HAP-1 (cell line): ENCODE measurements at regions not wholly inside any gene's neighbourhood (a gene's known extent, or its start where the extent isn't known, plus 50 kb on each side); places are given as distances from the start of the nearest gene placed in this dataset.

ENCODE experiments used
- DNase-seq, 2 experiments: peaks; one replicate each; pipeline ENCODE4 v3.0.0-alpha.2; 2016 to 2020; ENCODE audit warnings: low spot score in 2 of 2
- H3K27me3 ChIP-seq: fragments of 250-450 bp; sonication (Bioruptor Pico); 2 replicates; pipeline ENCODE4 v1.5.1; 2020; ENCODE audit warnings: low read depth, mild to moderate bottlenecking, moderate library complexity
- H3K36me3 ChIP-seq: fragments of 250-450 bp; sonication (Bioruptor Pico); replicated peaks from 2 replicates; pipeline ENCODE4 v1.5.1; 2020; ENCODE audit warnings: mild to moderate bottlenecking
- H3K4me1 ChIP-seq: fragments of 250-450 bp; sonication (Bioruptor Pico); 2 replicates; pipeline ENCODE4 v1.5.1; 2020; ENCODE audit warnings: mild to moderate bottlenecking
- H3K4me3 ChIP-seq: fragments of 250-450 bp; sonication (Bioruptor Pico); 2 replicates; pipeline ENCODE4 v1.5.1; 2020; ENCODE audit warnings: mild to moderate bottlenecking, moderate library complexity
- H3K9me3 ChIP-seq: fragments of 250-450 bp; sonication (Bioruptor Pico); 2 replicates; pipeline ENCODE4 v1.5.1; 2020; ENCODE audit warnings: mild to moderate bottlenecking, moderate library complexity
- in situ Hi-C: fragments of 300-500 bp; cut with MboI; formaldehyde crosslinking; loops from 3 replicates; pipeline ENCODE4 v1.14.3; 2020; ENCODE audit warnings: low sequenced_read_pairs, inconsistent platforms, mixed read lengths

GRCh38 chr2:47653902-47654789 is 83.4 kb upstream of the KCNK12 start:
- Histone ChIP-seq H3K4me1 (no peaks in the 10 kb centered on the region), H3K9me3 (no peaks in the 10 kb centered on the region), H3K36me3 (no peaks in the 10 kb centered on the region), H3K27me3 (no peaks in the 10 kb centered on the region), H3K4me3 (no peak overlapping the region)
- in situ Hi-C loops: no loop called here
- peak in 1 of 2 experiments; percentile 54 for DNase-seq

- in situ Hi-C loops: no loop called here
- Histone ChIP-seq H3K27me3 (no peaks in the 10 kb centered on the region), H3K4me3 (no peak overlapping the region), H3K4me1 (no peaks in the 10 kb centered on the region), H3K36me3 (no peaks in the 10 kb centered on the region), H3K9me3 (no peaks in the 10 kb centered on the region)
- no peak for DNase-seq
Measured at GRCh38 chr2:47653036-47653435, 82.3 kb upstream of the KCNK12 start.

DNA sequence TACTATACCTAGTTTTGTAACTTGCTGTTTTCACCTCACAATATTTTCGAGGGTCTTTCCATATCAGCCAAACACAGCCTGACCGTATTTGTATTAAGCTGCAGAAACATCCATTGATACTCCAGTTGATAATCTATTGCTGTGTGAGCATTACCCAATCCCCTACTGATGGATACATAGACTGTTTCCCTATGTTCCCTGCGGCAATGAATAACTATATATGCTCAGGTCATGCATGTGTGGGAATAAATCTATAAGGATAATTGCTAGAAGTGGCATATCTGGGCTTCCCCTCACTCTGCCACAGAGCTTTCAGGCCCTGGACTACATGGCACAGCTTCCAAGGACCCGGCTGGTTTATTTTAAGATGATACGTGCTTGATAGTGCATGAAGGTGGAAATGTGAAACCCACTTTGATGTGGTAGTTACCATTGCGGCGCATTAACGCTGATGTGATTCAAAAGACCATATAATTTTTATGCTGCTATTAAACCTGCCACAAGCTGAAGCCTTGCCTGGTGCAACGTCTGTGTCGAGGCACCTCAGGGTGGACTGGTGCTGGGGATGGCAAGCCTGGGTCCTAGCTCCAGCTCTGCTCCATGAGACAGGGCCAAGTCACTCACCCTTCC is 81.4 kb upstream of the KCNK12 start:
- Histone ChIP-seq H3K4me3 (no peak overlapping the region), H3K27me3 (no peaks in the 10 kb centered on the region), H3K9me3 (no peaks in the 10 kb centered on the region), H3K4me1 (no peaks in the 10 kb centered on the region), H3K36me3 (no peaks in the 10 kb centered on the region)
- in situ Hi-C loops: no loop called here
- no peak for DNase-seq

DNA sequence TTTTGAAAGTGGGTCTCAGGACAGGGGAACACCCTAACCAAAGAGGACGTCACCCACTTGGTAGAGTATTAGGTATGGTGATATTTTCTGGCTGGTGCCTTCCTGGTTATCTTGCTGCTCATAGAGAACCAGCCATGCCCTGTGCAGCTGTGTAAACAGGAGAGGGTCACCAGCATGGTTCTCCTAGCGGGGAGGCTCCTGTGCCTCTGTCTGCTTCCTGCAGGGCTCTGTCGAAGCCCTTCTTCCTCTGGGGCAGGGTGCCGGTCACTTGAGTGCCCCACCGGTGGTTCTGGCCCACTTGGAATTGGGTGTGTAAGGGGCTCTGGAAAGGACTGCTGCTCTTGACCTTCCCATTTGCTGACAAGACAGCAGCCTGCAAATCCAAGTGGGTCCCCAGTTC is 80.5 kb upstream of the KCNK12 start:
- Histone ChIP-seq H3K4me1 (no peaks in the 10 kb centered on the region), H3K36me3 (no peaks in the 10 kb centered on the region), H3K27me3 (no peaks in the 10 kb centered on the region), H3K9me3 (no peaks in the 10 kb centered on the region), H3K4me3 (no peak overlapping the region)
- no peak for DNase-seq
- in situ Hi-C loops: no loop called here

DNA sequence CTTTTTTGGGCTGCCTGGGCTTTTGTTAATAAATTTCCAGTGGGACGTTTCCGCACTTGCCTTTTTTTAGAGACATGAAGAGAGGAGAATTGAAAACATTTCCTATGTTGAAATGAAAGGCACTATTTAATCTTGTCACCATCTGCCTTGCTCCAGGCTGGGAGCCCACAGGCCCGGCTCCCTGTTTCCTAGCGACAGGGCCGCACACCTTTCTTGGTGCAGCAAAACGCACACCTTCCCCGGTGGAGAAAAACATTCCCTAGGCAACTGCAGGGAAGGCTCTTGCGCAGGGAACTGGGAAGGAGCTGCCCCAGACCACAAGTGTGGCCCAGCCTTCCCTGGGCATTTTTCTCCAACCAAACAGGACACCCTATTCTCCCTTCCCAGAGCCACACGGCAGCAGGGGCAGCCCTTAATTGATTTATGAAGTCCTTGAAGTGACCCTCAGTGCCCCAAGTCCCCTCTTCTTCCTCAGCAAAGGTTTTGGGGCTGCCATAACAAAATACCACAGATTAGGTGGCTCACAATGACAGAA is 79.3 kb upstream of the KCNK12 start:
- Histone ChIP-seq H3K27me3 (no peaks in the 10 kb centered on the region), H3K9me3 (no peaks in the 10 kb centered on the region), H3K4me1 (no peaks in the 10 kb centered on the region), H3K4me3 (no peak overlapping the region), H3K36me3 (no peaks in the 10 kb centered on the region)
- in situ Hi-C loops: no loop called here
- no peak for DNase-seq

GRCh38 chr2:47645246-47645645 is 74.5 kb upstream of the KCNK12 start:
- Histone ChIP-seq H3K4me1 (no peaks in the 10 kb centered on the region), H3K9me3 (no peaks in the 10 kb centered on the region), H3K4me3 (no peak overlapping the region), H3K27me3 (no peaks in the 10 kb centered on the region), H3K36me3 (no peaks in the 10 kb centered on the region)
- in situ Hi-C loops: no loop called here
- DNase-seq: no peak

- in situ Hi-C loops: no loop called here
- Histone ChIP-seq H3K4me1 (no peaks in the 10 kb centered on the region), H3K27me3 (no peaks in the 10 kb centered on the region), H3K36me3 (no peaks in the 10 kb centered on the region), H3K9me3 (no peaks in the 10 kb centered on the region), H3K4me3 (no peak overlapping the region)
- no peak for DNase-seq
Measured at GRCh38 chr2:47644351-47644750, 73.6 kb upstream of the KCNK12 start.

- H3K27me3 ChIP-seq: no peaks in the 10 kb centered on the region
- no peaks in the 10 kb centered on the region for H3K36me3 ChIP-seq
- in situ Hi-C loops: no loop called here
- no peaks in the 10 kb centered on the region for H3K4me1 ChIP-seq
- no peaks in the 10 kb centered on the region for H3K9me3 ChIP-seq
- H3K4me3 ChIP-seq: no peak overlapping the region
- no peak for DNase-seq
Measured at GRCh38 chr2:47641366-47641765, 70.6 kb upstream of the KCNK12 start.

DNA sequence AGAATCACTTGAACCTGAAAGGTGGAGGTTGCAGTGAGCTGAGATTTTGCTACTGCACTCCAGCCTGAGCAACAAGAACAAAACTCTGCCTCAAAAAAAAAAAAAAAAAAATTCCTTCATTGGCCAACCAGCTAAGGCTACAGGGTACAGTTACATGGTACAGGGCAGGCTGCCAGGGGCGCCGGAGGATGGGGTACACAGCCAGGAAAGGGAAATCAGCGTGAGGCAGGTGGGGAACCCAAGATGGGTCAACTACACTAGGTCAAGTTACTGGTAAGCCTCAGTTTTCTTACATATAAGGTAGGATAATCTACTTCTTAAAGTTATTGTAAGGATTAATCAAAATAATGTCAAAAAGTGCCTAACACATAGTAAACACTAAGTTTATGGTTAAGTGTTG is 69.6 kb upstream of the KCNK12 start:
- Histone ChIP-seq H3K27me3 (no peaks in the 10 kb centered on the region), H3K4me3 (no peak overlapping the region), H3K9me3 (no peaks in the 10 kb centered on the region), H3K4me1 (no peaks in the 10 kb centered on the region), H3K36me3 (no peaks in the 10 kb centered on the region)
- no peak for DNase-seq
- in situ Hi-C loops: no loop called here

GRCh38 chr2:47639467-47639866 is 68.7 kb upstream of the KCNK12 start:
- no peak for DNase-seq
- no peak overlapping the region for H3K4me3 ChIP-seq
- in situ Hi-C loops: no loop called here
- H3K36me3 ChIP-seq: no peaks in the 10 kb centered on the region
- H3K4me1 ChIP-seq: no peaks in the 10 kb centered on the region
- no peaks in the 10 kb centered on the region for H3K27me3 ChIP-seq
- no peaks in the 10 kb centered on the region for H3K9me3 ChIP-seq

DNA sequence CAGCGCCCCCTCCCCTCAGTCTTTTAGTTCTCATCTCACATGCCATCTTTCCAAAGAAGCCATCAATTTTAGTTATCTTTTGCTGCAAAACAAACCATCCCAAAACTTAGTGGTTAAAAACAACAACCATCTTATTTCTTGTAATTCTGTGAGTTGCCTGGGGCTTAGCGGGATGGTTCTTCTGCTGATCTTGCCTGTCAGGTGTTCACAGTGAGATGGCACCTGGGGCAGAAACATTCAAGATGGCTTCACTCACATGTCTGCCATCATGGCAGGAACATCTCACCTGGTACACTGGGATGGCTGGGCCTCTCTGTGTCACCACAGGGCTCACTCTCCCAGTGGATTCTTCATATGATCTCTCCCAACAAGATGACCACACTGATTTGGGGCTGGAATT is 67.6 kb upstream of the KCNK12 start:
- Histone ChIP-seq H3K4me3 (no peak overlapping the region), H3K9me3 (no peaks in the 10 kb centered on the region), H3K27me3 (no peaks in the 10 kb centered on the region), H3K4me1 (no peaks in the 10 kb centered on the region), H3K36me3 (no peaks in the 10 kb centered on the region)
- in situ Hi-C loops: no loop called here
- DNase-seq: no peak

GRCh38 chr2:47636596-47637264 is 65.9 kb upstream of the KCNK12 start:
- no peaks in the 10 kb centered on the region for H3K36me3 ChIP-seq
- no peaks in the 10 kb centered on the region for H3K9me3 ChIP-seq
- H3K27me3 ChIP-seq: no peaks in the 10 kb centered on the region
- in situ Hi-C loops: no loop called here
- DNase-seq: no peak
- no peak overlapping the region for H3K4me3 ChIP-seq
- no peaks in the 10 kb centered on the region for H3K4me1 ChIP-seq

DNA sequence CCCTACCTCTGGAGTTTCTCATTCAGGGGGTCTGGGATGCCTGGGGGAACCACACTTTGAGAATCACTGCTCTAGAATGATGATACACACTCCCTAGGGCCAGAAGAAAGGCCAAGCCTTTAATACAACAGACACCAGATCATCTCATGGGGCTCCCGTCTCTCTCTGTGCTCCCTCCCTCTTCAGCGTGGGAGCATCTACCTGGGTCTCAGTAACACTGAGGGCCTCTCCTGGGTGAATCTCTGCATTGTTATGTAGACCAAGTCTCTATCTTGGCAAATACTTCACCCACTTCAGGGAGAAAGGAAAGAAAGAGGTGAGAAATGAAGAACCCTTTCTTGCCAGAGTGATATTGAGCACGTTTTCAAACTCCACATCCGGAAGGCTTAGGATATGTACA is 65.4 kb upstream of the KCNK12 start:
- Histone ChIP-seq H3K4me1 (no peaks in the 10 kb centered on the region), H3K36me3 (no peaks in the 10 kb centered on the region), H3K9me3 (no peaks in the 10 kb centered on the region), H3K27me3 (no peaks in the 10 kb centered on the region), H3K4me3 (no peak overlapping the region)
- in situ Hi-C loops: no loop called here
- no peak for DNase-seq

- Histone ChIP-seq H3K4me1 (no peaks in the 10 kb centered on the region), H3K4me3 (no peak overlapping the region), H3K36me3 (no peaks in the 10 kb centered on the region), H3K9me3 (no peaks in the 10 kb centered on the region), H3K27me3 (no peaks in the 10 kb centered on the region)
- in situ Hi-C loops: no loop called here
- no peak for DNase-seq
Measured at GRCh38 chr2:47632754-47633153, 62.0 kb upstream of the KCNK12 start.
